ENCODE measurements at regions not wholly inside any gene's neighbourhood (a gene's known extent, or its start where the extent isn't known, plus 50 kb on each side); places are given as distances from the start of the nearest gene placed in this dataset.

- TF ChIP-seq CTCF (IDR thresholded peaks at IDR 0.05): no peak
- TF ChIP-seq POLR2A (IDR thresholded peaks at IDR 0.05): no peak
Measured at GRCh38 chr3:103077910-103078309, 643.1 kb downstream of the ZPLD1 start.
